ENCODE measurements at regions not wholly inside any gene's neighbourhood (a gene's known extent, or its start where the extent isn't known, plus 50 kb on each side); places are given as distances from the start of the nearest gene placed in this dataset.
"Not testable (repeated sequence)": the region's sequence is repeated elsewhere in the genome, so short reads cannot be mapped to it uniquely, and the experiment has no call there.

GRCh38 chr4:52157071-52157470 lies 106.0 kb downstream of the SPATA18 start:
- not testable (repeated sequence) for DNase-seq

DNA sequence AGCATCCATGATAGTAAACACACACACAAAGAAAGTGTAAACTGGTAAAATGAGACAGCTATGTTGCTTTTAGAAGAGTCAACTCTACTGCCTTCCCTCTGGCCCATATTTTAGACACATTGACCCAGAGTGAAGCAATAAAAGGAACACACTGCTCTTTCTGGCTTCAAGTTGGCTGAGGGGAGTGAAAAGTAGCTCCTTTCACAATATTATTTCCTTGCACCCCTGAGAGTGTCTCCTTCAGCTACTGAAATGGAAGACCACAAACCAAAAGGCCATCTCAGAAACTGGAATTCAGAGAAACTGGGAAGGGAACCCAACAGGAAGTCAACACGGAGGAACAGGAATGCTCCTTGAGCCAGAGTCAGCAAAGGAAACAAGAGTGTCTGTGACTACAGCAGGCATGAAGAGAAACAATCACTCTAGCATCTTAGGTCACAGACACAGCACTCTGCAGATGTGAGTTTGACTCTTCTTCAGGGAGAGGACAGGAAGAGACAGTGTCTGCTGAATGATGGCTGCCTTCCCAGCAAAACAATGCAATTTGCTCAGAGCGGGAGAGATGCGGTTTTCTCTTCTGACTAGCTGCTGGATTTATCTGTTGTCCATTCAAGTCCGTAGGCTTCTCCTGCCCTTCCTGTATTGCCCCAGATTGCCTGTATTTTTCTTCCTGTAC lies 106.7 kb downstream of the SPATA18 start:
- DNase-seq: no peak

DNA sequence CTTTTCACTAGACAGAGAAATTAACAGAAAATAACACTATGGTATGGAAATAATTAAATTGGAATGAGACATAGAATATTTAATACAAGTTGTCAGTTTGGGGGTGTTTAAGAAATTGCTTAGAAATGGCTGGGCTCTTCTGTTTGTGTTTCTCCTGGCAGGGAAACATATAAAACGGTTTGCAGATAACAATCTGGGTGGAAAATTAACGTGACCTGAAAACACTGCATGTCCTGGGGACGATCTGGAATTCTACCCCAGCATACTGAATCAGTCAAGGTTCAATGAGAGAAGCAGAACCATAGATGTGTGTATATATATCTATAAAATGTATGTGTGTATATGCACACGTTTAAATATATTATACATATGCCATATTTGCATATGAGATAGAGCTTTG lies 109.8 kb downstream of the SPATA18 start:
- no peak for DNase-seq

- no peak for DNase-seq
These were observed 113.0 kb downstream of the SPATA18 start for GRCh38 chr4:52164116-52164515.

DNA sequence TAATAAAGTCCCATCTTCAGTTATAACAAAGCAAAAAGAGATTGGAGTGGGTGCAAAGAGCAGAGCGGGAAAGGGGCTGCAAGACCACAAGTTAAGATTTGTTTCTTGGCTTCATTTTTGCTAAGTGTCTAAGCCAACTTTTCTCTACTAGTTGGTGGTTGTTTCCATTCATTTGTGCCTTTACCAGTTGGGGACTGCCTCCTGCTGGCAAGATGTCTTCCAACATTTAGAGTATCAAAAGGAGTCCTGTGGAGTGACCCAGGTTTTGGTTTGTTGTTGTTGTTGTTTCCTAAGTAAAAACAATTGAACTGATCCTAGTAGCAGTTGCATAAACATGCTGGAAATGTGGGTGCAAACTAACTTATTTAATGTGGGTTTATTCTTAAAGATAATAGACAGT lies 121.1 kb downstream of the SPATA18 start:
- DNase-seq: no peak

DNA sequence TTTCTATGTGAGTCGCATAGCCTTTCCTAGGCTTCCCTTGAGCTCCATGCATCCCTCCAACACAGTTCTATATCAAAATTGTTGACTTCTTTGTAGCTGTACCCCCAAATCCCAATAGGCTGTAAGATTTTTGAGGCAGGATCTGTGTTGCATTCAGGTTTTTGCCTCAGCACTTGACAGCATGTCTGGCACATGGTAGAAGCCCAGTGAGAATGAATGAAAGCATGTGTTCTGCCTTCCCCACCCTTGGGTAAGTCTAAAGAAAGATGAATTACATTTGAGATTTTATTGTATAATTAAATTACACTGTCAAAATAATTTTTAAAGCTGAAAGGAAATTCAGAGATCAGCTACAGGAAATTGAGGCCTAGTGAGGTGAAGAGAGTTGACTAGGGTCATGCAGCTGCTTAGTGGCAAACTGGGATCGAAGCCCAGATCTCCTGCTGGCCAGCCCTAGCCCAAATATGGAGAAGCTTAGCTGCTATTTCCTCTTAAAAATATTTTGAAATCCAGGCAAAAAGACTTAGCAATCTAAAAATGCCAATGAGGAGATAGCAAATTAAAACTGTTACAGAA lies 122.5 kb downstream of the SPATA18 start:
- no peak for DNase-seq

DNA sequence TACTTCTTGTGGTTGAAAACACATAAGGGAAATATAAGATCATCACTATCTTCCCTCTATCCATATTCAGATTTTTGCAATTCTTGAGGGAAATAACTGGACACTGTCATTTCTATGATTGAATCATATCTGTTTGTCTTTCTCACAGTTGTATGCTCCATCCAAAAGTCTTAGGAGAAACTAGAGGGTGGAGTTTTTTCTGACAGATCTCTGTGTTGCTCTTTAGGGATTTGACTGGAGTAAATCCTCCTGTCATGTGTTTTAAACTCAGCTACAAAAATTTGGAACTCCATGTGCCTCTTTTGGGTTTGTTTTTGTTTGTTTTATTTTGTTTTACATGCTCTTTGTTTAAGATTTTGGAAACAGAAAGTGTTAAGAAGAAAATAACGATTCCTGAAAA lies 136.5 kb downstream of the SPATA18 start:
- DNase-seq: no peak

GRCh38 chr4:52192001-52192400 lies 140.9 kb downstream of the SPATA18 start:
- DNase-seq: no peak

- peak; percentile 86 for DNase-seq
These were observed 141.6 kb downstream of the SPATA18 start for GRCh38 chr4:52192721-52193135.

GRCh38 chr4:52195869-52196268 lies 144.8 kb downstream of the SPATA18 start:
- DNase-seq: no peak

- DNase-seq: no peak
These were observed 145.6 kb downstream of the SPATA18 start for GRCh38 chr4:52196606-52197130.

GRCh38 chr4:52197306-52197705 lies 146.2 kb downstream of the SPATA18 start:
- DNase-seq: no peak

DNA sequence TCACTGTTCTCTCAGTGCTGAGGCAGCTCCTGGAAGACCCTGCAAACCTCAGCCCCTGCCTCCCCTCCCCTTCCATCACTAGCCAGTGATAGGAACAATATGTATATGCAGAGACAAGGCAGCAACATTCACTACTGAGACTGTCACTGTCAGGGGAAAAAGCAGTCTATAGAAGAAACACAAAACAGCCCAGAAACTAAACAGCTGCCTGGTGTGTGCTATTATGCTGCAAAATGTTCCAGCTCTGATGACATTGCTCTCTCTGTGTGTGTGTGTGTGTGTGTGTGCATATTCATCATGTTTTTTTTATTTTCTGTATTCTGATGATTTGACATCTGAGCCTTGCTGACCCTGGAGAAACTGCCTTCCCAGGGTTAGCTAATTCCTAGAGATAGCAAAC lies 147.2 kb downstream of the SPATA18 start:
- no peak for DNase-seq

- peak; percentile 45 for DNase-seq
These were observed 148.7 kb downstream of the SPATA18 start for GRCh38 chr4:52199574-52200338.

DNA sequence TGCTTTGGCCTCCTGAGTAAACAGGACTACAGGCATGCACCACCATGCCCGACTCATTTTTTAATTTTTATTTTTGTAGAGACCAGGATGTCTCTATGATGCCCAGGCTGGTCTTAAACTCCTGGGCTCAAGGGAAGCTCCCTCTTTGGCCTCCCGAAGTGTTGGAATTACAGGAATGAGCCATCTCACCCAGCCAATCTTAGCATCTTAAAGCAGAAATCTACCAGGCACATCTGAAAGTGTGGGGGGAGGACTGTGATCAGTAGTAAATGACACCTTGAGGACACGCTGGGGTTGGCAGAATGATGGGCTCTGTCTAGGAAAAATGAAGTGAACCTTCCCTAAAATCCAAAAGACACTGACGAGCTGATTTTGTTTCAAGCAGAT lies 149.2 kb downstream of the SPATA18 start:
- DNase-seq: no peak

DNA sequence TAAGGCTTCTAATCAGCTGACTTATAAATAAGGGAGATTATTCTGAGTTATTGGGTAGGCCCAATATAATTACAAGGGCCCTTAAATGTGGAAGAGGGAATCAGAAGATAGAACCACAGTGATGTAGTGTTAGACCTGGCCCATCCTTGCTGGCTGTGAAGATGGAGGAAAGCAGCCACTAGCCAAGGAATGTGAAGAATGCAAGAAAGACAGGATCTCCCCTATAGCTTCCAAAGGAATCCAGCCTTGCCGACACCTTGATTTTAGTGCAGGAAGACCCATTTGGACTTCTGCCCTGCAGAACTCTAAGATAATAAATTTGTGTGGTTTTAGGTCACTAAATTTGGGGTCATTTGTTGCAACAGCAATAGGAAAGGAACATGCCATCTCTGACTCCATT lies 150.6 kb downstream of the SPATA18 start:
- peak; percentile 7 for DNase-seq

GRCh38 chr4:52202251-52202779 lies 151.2 kb downstream of the SPATA18 start:
- no peak for DNase-seq

GRCh38 chr4:52202931-52203330 lies 151.8 kb downstream of the SPATA18 start:
- DNase-seq: peak; percentile 71

DNA sequence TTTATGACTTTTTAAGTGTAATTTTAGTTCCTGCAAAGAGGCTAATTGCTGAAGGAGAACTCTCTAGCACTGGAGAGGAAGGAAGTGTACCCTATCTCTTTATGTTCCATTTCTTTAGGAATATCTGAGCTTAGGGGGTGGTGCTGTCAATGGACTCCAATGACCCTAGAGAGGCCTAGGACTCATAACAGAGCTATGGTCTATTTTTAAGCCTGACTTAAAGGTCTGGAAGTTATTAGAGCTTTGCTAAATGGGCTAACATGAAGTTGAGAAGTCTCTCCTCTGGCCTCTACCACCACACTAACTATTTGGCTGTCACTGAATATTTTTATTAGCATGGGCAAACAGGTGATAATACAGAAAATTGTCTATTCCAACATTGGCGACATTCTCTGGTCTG lies 152.2 kb downstream of the SPATA18 start:
- no peak for DNase-seq

GRCh38 chr4:52204921-52205320 lies 153.8 kb downstream of the SPATA18 start:
- no peak for DNase-seq

GRCh38 chr4:52207146-52207545 lies 156.0 kb downstream of the SPATA18 start:
- peak; percentile 31 for DNase-seq

DNA sequence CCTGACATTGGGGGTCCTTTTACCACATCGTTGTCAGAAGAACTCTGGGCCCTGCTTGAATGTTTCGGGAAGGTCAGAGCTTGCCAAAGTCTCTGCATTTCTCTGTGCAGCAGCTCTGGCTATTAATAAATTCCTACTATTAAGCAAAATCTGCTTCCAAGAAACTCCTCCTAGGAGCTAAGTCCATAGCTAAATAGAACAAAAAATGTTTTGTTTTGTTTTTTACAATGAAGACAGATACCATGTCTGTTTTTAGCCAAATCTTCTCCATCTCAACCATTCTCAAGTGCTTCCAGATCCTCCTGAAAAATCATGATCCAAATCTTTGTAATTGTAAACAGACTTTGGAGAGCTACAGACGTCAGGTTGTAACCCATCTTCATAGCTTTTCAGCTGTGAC lies 161.6 kb downstream of the SPATA18 start:
- DNase-seq: no peak

GRCh38 chr4:52231526-52231925 lies 180.4 kb downstream of the SPATA18 start:
- DNase-seq: no peak
